GM04503 (cell line): ENCODE measurements at regions not wholly inside any gene's neighbourhood (a gene's known extent, or its start where the extent isn't known, plus 50 kb on each side); places are given as distances from the start of the nearest gene placed in this dataset.
"Not testable (repeated sequence)": the region's sequence is repeated elsewhere in the genome, so short reads cannot be mapped to it uniquely, and the experiment has no call there.

Source experiments
- DNase-seq: peaks from one replicate; pipeline ENCODE4 v3.0.0-alpha.2; 2012; ENCODE audit warnings: low read depth

DNA sequence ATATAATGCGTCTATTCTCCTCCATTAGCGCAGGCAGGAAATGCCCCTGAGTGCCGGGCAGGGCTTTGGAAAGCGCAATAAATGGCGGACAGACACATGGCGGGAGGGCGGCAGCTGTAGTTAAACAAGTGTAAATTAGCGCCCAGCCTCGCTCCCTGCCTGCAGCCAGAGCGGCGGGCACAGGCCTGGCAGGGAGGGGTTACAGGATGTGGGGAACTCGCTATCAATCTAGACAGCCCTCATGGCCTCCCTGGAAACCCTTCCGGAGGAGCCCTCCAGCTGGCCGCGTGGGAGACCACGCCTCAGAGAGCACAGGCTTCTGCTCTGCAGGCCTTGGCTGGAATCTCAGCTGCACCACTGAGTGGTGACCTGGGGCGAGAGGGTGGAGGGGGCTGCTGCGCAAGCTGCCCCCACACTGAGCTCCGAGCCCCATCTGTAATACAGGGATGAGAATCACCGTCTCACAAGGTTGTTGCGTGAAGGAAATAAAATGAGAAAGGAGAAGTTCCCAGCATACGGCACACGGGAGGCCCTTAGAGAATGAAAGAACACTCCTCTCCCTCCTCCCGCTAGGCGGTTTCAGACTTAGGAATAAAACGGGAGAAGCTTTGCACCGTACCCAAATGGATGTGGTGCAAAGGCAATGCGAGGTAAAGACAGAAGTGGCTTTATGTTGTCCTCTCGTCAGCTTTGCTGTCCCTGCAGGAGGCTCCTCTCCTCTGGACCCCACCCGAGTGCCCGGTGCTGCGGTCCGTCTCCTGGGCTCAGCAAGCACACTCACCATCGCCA is 167.2 kb upstream of the POU3F1 start:
- no peak for DNase-seq

DNA sequence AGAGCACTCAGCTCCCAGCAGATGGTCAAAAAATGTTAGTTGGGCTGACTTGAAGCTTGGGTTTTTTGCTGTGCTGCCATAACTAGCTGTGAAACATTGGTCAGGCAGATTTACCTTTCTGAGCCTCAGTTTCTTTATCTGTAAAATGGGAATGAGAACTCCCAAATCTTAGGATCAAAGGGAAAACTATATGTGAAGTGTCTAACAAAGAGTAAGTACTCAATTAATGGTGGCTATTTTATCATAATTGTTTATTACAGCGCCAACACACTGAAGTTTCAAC is 164.2 kb upstream of the POU3F1 start:
- no peak for DNase-seq

DNA sequence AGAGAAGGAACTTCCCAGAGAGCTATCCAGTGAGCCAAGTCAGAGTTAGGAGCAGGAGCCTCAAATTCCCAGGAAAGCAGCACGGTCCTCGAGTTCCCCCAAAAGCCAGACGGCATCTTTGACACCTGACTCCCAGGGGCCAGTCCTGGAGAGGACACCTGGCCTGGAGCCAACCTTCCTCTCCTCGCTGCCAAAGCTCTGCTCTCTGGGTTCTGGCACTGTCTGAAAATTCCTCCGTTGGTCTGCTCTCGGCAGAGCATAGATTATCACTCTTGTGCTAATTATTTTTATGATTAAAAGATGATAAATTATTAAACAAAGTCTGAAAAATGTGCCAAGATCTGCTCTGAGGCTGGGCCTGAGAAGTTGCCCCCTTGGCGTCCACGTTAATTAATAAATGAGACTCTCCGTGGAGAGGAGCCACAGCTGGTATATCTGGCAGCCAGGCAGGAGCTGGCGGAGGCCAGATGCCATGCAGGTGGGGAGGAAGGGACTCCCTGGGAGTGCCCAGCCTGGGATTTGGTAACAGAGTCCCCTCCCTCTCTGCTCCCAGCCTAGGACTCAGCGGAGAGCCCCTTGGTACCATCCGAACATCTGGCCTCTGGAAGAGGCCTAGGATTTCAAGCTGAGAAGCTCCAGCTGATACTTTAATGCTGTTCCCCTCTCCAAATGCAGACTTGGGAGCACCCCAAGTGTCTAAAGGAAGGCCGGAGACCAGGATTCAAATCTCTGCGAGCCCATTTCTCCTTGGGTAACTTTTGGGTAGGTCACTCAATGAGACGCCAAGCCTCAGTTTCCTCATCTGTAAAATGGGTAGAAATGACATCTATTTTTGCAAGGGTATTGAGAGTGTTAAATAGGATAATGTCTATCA is 163.7 kb upstream of the POU3F1 start:
- no peak for DNase-seq

DNA sequence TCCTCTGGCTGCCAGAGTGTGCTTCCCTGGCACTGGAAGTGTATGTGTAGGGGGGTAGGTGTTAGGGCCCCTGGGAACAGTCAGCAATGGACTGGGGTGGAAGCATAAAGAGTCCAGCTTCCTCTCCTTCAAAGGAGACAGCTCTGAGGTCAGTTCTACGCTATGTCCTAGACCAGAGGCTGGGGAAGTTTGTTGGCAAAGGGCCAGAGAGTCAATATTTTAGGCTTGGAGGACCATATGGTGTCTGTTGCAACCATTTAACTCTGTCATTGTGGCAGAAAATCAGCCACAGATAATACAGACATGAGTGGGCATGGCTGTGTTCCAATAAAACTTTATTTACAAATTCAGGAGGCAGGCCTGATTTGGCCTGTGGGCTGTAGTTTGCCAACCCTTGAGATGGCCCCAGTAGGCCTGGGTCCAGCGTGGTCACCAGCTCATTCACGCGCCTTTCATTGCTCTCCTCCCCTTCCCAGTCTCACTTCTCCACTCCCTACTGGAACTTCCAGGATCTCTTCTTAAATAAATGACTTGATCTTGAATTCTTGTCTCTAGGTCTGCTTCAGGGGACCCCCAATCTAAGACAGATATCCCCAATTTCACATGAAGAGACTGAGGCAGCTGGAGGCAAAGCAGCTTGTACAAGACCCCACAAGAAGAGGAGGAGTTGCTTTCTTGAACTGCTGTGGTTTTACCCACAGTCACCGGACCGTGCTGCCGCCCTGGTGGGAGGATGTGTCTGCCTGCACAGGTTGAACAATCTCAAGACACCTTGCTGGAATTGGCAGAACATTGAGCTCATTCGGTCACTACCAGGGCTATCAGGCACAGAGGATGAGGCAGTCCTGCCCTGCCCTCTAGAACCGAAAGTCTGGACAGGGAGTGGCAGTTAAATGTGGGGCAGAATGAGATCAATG is 162.4 kb upstream of the POU3F1 start:
- DNase-seq, result no peak

DNA sequence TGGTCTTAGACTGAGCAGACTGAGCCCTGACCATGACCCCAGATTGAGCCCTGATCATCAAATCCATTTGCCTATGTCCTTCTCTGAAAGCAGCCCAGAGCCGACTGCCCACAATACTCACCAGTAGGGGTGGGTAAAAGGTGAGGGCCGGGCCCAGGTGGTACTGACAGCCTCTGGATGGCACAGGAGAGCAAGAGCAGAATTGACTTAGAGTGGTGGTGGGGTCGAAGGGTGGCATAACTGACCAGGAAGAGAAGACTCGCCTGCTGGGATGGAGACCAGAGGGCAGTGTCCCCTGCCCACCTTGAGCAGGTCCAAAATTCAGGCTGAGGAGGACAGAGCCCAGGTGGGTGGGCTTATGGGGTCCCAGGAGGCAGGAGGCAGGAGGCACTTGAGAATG is 161.3 kb upstream of the POU3F1 start:
- no peak for DNase-seq

DNA sequence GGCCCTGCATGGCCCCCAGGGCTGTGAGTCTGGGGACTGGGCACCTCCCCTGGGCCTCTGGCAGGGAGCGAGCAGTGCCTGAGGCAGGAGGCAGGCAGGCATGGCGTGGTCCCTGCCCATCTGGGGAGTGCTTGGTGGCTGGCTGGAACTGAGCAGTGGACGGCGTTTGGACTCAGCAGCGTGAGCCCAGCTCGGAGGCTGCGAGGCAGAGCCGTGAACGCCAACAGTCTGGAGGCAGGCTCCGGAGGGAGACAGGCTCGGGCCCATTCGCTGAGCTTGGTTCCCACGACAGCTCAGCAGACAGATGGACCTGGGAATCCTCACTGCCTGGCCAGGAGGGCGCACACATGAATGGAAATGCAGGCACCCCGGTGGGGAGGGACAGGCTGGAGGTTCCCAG is 160.7 kb upstream of the POU3F1 start:
- no peak for DNase-seq

DNA sequence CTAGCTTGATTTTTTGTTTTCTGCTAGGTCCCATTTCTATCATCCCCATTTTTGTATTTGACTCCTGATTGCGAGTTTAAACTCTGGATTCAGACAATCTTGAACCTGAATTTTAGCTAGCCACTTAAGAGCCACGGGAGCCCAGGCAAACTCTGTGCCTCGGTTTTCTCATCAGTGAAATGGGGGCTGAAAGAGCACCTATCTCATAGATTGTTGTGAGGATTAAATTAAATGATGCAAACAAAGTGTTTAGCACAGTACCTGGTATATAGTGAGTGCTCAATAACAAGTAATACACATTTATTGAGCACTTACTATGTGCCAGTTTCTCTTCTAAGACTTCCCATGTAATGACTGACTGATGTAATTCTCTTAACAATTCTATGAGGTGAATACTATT is 158.1 kb upstream of the POU3F1 start:
- no peak for DNase-seq

DNA sequence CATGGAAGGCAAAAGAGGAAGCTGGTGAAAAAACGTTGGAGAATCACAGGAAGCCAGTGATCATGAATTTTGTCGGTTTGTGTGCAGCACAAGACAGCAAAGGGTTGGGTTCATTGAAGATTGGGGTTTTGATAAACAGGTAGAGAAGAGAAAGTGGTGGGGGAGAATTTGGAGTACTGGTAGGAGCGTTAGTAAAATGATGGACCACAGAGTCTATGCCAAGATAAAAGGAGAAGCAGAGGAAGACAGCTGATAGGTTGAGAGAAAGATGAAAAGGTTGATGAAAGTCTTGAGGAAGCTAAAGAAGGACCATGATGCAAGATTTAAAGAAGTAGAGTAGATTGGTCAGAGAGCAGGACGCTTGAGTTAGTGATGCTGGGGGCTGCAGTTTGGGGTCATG is 156.8 kb upstream of the POU3F1 start:
- DNase-seq, result no peak

DNA sequence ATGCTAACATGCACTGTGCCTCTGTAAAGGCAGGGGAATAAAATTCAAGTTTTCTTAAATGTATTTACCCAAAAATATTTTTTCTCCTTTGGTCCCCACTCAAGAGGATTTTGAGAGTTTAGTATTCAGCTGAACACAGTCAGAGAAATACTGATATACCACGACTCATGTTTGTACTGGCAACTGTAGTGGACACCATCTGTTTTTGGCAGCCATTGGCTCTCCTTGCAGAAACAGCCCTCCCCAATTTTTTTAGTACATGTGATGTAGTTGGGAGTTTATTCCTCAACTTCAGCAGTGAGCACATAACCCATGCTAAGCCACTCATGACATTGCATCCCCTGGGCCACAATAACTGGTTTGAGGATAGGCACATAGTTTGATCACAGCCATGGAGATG is 154.8 kb upstream of the POU3F1 start:
- no peak for DNase-seq

DNA sequence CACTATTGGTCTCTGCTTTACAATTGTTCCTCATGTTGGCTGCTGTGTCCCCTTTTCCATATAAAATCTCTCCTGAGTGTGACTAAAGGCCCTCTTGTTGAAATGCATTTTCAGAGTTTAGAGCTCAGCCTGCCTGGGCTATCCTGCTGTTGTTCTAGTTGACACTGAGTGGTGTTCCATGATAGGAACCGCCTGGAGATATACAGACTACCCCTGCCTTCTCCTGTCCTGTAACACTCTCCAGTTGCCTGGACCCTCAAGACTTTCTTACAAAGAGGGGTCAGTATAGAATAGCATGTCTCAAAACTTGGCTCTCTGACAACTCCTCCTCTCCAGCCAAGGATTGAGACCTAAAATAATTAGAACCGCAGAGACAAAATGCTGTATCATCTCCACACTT is 152.0 kb upstream of the POU3F1 start:
- DNase-seq, result no peak

DNA sequence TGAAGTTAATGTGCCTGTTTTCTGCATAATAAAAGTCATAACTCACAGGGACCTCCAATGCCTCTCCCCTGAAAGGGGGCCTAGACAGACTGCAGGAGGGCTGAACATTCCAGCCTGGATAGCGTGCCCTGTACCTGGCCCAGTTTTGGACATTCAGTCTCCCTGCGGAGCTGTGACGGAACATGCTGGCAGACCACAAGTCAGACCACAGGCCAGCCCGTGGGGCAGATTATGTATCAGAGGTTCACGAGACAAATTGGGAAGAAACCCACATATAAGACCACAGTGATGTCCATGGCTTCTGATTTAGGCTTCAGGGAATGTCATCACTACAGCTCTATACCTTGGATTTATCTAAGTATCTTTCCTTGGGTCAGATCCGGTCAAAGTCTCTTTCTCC is 151.5 kb upstream of the POU3F1 start:
- no peak for DNase-seq

DNA sequence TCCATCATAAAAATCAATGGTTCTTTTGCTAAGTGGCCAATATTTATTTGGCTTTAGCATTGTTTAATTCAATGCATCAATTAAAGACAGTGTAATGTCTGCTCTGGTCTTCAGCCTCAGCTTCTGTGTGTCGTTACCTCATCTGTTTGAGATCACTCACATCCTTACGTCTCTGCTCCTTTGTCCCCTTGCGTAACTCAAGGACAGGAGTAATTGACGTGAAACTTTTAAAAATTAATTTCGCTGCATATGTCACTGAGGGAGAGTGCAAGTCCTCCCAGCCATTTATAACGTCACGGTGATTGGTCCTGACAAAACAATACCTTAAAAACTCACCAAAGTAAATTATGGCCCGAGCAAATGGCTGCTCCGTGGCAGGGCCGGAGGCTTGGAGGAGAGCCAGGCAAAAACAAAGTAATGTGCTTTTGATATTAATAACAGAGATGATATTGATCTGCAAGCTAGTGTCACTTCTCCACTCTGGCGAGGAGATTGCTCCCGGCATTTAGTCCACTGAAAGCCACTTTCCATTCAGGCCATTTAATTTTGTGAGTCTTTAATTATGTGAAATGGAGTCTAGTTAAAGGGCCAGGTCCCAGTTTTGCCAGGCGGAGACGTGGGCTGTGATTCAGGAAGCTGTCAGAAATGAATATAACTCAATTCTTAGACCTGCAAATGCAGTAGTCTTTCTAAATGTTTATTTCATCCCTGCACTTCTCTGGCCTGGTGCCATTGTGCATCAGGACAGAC is 150.9 kb upstream of the POU3F1 start:
- DNase-seq, result no peak

DNA sequence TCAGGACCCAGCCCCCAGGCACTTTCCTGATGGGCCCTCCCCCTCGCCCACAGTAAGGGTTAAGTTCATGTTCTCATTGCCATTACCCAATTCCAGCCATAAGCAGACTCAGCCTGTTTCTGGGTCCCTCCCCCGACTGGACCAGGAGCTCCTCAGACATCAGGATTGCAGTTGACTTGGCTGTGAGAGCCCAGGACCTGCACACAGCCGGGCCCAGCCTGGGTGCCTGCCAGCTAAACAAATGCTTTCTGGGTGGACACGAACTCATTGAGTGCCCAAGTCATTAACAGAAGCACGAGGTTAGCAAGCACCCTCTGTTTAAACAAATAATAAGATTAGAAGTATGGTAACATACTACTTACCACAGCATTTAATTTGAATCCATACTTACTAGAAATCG is 147.9 kb upstream of the POU3F1 start:
- no peak for DNase-seq

DNA sequence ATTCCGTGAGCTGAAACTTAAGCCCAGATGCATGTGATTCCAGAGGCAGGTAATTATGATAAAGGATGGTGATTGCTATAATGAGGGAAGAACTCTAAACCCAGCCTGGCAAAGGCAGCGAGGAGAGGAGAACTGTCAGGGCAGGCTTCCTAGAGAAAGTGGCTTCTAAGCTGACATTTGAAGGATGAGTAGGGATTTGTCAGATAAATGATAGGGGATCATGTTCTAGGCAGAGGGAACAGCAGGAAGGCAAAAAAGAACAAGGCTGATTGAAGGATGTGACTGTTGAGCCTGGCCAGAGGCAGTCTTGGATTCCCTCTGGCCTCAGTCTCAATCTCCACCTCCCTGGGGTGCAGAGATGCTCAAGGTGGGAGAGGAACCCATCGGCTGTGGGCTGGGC is 146.4 kb upstream of the POU3F1 start:
- no peak for DNase-seq

DNA sequence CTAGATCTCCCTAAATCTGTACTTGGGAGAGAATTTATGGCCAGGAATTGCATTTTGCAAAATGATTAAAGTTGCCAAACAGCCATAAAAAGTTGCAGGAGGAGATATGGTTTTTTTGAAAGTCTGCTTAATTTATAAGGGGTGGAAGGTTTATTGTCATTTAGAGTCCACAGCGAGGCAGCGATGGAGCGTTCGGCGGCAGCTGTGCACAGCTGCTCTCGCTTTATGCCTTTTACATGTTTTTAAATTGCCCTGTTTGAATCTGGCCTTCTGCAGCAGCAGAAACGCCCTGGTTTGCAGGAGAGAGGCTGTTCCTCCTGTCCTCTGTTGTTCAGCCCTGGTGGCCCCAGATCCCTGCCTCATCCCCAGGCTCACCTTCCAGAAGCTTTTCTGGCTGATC is 144.9 kb upstream of the POU3F1 start:
- no peak for DNase-seq

DNA sequence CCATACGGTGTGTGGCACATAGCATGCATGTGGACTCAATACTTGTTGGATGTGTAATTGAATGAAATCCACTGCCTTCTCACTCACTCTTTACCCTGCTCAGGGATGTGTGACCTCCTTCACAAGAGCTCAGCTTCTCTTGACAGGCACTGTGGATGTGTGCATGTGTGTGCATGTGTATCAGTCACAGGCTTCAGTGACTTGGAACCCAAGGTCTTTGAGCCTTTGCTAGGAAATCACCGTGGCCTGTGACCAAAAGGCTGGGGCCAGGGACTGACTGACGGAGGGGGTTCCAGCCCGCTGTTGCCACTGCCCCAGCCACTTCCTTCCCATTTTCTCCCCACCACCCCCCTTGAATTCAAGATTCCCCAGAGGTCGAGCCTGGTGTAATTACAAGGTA is 144.4 kb upstream of the POU3F1 start:
- DNase-seq, result no peak

DNA sequence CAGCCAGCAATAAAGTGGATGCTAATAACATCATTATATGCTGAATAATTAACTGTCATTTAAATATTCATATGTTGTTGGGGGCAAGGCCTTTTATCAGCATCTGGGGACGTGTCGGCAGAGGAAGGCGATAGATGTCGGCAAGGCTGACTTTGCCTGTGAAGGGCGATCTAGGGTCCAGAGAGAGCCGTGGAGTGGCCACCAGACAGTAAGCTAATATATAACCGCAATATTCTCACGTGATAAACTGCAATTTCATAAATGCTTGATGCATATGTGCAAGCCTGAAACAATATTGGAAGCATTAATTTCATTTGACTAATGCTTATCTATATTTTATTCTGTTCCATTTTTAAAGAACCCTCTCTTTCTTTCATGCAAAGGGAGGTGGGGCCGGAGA is 141.0 kb upstream of the POU3F1 start:
- no peak for DNase-seq

DNA sequence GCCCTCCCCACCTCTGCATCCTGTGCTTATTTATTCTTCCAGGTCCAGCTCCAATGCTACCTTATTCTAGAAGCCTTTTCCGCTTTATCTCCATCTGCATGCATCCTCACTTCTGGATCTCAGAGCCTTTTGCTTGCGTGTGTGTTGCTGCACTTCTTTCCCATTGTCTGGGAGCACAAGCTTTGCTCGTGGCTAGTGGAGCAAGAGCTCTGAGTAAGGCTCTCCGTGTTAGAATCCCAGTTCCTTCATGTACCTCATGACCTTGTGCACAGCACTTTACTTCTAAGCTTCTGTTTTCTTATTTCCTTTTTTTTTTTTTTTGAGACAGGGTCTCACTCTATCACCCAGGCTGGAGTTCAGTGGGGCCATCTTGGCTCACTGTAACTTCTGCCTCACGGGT is 140.0 kb upstream of the POU3F1 start:
- no peak for DNase-seq

DNA sequence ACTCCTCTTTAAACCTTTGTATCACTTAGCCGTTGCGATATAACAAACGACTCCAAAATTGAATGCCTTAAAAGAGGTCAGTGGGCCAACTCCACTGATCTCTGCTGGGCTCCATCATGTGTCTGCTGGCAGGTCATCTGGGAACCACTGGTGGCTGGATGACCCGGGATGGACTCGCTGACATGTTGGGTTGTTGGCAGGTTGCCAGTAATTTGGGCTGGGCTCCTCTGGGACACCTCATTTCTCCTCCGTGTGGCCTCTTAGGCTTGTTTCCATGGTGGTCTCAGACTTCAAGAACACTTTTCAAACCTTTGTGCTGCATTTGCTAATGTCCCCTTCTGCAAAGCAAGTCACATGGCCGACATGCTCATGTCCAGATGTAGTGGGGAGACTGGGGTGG is 139.3 kb upstream of the POU3F1 start:
- no peak for DNase-seq

DNA sequence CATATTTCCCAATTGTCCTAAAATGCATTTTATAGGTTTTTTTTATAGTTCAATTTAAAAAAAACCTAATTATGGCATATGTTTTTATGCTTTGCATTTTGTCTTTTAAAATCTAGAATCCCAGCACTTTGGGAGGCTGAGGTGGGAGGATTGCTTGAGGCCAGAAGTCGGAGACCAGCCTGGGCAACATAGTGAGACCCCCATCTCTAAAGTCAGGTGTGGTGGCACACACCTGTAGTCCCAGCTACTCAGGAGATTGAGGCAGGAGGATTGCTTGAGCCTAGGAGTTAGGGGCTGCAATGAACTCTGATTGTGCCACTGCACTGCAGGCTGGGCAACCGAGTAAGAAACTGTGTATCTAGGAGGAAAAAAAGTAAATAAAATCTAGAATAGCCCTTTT is 137.2 kb upstream of the POU3F1 start:
- no peak for DNase-seq

DNA sequence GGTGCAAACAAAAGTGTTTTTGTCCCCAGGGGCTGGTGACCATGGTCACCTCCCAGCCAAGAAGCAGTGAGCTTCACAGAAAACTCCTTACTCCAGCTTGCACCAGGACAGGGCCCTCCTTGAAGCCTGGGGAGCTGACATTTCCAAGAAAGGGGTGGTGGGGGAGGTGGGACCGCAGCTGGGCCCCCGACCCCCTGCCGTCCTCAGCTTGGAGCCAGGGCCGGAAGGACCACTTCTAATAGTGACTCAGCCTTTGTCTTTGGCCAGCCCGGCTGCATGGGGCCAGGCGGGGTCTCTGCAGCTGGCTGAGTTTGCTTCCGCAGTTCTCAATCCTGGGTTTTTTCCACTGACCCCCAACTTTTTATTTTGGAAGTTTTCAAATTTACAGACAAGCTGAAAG is 136.5 kb upstream of the POU3F1 start:
- DNase-seq, result no peak

DNA sequence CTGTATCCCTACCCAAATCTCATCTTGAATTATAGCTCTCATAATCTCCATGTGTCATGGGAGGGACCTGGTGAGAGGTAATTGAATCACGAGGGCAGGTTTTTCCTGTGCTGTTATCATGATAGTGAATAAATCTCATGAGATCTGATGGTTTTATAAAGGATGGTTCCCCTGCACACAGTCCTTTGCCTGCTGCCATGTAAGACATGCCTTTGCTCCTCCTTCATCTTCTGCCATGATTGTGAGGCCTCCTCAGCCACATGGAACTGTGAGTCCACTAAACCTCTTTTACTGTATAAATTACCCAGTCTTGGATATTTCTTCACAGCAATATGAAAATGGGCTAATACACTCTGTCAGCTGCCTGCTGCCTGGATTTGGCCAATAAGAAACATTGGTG is 133.8 kb upstream of the POU3F1 start:
- not testable (repeated sequence) for DNase-seq
